GM18861 (cell line): ENCODE measurements at regions not wholly inside any gene's neighbourhood (a gene's known extent, or its start where the extent isn't known, plus 50 kb on each side); places are given as distances from the start of the nearest gene placed in this dataset.
"Not testable (repeated sequence)": the region's sequence is repeated elsewhere in the genome, so short reads cannot be mapped to it uniquely, and the experiment has no call there.

ENCODE experiments used
- ATAC-seq: cut with Tn5 transposase; IDR thresholded peaks from one replicate; pipeline ENCODE4 v1.9.1; 2021; ENCODE audit not compliant: unreplicated experiment

GRCh38 chr1:172914501-172915144 is 136.1 kb downstream of the TNFSF18 start:
- no peak for ATAC-seq

GRCh38 chr1:172915271-172915670 is 135.5 kb downstream of the TNFSF18 start:
- ATAC-seq: no peak

GRCh38 chr1:172916116-172916515 is 134.6 kb downstream of the TNFSF18 start:
- ATAC-seq: no peak

GRCh38 chr1:172917972-172918371 is 132.8 kb downstream of the TNFSF18 start:
- no peak for ATAC-seq

GRCh38 chr1:172918478-172918877 is 132.3 kb downstream of the TNFSF18 start:
- ATAC-seq: no peak

- no peak for ATAC-seq
Measured at GRCh38 chr1:172926070-172926469, 124.7 kb downstream of the TNFSF18 start.

GRCh38 chr1:172928412-172928811 is 122.3 kb downstream of the TNFSF18 start:
- no peak for ATAC-seq

GRCh38 chr1:172929006-172929405 is 121.7 kb downstream of the TNFSF18 start:
- ATAC-seq: no peak

- ATAC-seq: no peak
Measured at GRCh38 chr1:172930142-172930541, 120.6 kb downstream of the TNFSF18 start.

- no peak for ATAC-seq
Measured at GRCh38 chr1:172931340-172931739, 119.4 kb downstream of the TNFSF18 start.

- no peak for ATAC-seq
Measured at GRCh38 chr1:172931761-172932160, 119.0 kb downstream of the TNFSF18 start.

GRCh38 chr1:172932981-172933380 is 117.8 kb downstream of the TNFSF18 start:
- no peak for ATAC-seq

- no peak for ATAC-seq
Measured at GRCh38 chr1:172934417-172934762, 116.4 kb downstream of the TNFSF18 start.

- no peak for ATAC-seq
Measured at GRCh38 chr1:172935062-172935592, 115.6 kb downstream of the TNFSF18 start.

- no peak for ATAC-seq
Measured at GRCh38 chr1:172936088-172936645, 114.6 kb downstream of the TNFSF18 start.

GRCh38 chr1:172938681-172939080 is 112.1 kb downstream of the TNFSF18 start:
- no peak for ATAC-seq

- no peak for ATAC-seq
Measured at GRCh38 chr1:172939475-172939874, 111.3 kb downstream of the TNFSF18 start.

- no peak for ATAC-seq
Measured at GRCh38 chr1:172940174-172940855, 110.4 kb downstream of the TNFSF18 start.

GRCh38 chr1:172941471-172941870 is 109.3 kb downstream of the TNFSF18 start:
- ATAC-seq: no peak

GRCh38 chr1:172941945-172942344 is 108.8 kb downstream of the TNFSF18 start:
- ATAC-seq: no peak

- ATAC-seq: not testable (repeated sequence)
Measured at GRCh38 chr1:172943138-172943537, 107.6 kb downstream of the TNFSF18 start.

- no peak for ATAC-seq
Measured at GRCh38 chr1:172944931-172945330, 105.8 kb downstream of the TNFSF18 start.
